Activated CD8-positive, alpha-beta memory T cell treated with anti-CD3 and anti-CD28 coated beads, Interleukin-2, amount 50 U/mL, for 1 hour (primary cell): ENCODE measurements at regions not wholly inside any gene's neighbourhood (a gene's known extent, or its start where the extent isn't known, plus 50 kb on each side); places are given as distances from the start of the nearest gene placed in this dataset.

Source experiments
- DNase-seq: peaks from one replicate; pipeline ENCODE4 v3.0.0-alpha.2; 2020; ENCODE audit errors: extremely low read depth

DNA sequence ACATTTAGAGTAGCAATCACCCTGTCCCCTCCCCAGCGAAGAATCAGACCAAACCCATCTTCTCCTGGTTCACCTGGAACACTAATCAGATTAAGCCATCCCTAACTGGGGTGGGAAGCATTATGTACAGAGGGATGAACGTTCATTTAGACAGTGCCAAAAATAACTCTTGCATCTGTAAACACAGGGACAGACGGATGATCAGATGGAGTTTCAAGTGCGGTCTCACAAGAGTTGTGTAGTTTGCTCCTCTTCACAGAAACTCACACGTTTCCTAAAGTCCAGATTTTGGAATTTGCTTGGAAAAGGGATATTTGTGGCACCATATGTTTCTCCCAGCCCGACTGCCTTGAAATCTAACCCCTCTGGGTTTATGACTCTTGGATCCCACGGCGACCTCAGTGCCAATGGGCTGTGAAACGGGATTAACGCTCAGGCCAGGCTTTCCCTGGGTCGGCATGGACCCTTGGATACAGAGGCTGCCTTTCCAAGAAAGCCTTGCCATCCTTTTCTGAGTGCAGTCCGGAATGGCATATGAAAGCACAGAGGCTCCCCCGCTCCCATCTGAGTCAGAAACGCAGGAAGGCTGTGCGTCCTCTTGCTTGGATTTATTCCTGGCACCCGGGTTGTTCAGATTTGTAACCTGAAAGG, 293.2 kb upstream of the HABP2 start:
- DNase-seq, result no peak

DNA sequence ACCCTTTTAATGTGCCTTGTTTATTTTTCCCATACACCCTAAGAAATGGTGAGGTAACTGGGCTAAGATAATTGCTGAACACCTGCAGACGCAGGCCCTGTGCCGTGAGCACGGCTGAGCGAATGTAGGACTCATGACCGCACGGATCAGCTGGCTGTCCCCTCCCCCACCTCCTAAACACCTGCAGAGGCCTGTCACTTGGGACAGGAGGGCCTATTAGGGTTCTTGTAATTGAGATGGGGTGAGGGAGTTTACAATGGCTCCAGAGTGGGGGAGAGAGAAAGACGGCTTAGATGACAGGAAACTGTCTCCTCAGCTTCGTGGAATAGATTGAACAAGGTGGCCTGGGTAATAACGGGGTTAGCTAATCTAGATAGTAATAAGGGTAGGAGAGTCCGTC, 291.7 kb upstream of the HABP2 start:
- no peak for DNase-seq

- DNase-seq, result no peak
Measured at GRCh38 chr10:113261611-113262091, 291.2 kb upstream of the HABP2 start.

DNA sequence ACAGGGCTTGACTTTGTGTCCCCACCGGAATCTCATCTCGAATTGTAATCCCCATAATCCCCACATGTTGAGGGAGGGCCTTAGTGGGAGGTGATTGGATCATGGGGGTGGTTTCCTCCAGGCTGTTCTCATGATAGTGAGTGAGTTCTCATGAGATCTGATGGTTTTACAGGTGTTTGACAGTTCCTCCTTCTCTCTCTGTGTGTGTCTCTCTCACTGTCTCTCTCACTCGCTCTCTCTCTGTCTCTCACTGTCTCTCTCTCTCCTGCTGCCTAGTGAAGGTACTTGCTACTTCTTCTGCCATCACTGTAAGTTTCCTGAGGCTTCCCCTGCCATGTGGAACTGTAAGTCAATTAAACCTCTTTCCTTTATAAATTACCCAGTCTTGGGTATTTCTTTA, 289.8 kb upstream of the HABP2 start:
- no peak for DNase-seq

- no peak for DNase-seq
Measured at GRCh38 chr10:113264333-113265131, 288.3 kb upstream of the HABP2 start.

GRCh38 chr10:113266147-113266546, 286.7 kb upstream of the HABP2 start:
- DNase-seq, result no peak

GRCh38 chr10:113267619-113268562, 285.0 kb upstream of the HABP2 start:
- no peak for DNase-seq

DNA sequence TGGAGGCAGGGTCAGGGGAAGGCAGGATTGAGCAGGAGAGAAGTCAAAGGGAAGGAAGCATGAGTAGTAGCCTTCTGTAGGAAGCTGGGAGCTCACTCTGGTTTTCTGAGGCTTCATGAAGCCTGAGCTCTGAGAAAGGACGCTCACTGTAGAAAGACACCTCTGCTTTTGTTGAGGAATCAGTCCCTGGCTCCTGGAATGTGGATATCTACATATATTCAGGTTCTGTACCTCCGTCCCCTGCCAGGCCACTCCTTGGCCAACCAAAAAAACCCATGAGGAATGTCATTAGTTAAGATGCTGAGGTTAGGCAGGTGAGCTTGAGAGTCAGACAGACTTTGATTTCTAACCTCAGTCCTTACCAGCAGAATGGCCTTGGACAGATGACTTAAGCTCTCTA, 283.5 kb upstream of the HABP2 start:
- DNase-seq, result no peak

- no peak for DNase-seq
Measured at GRCh38 chr10:113272511-113272910, 280.3 kb upstream of the HABP2 start.

GRCh38 chr10:113273181-113274163, 279.4 kb upstream of the HABP2 start:
- no peak for DNase-seq

DNA sequence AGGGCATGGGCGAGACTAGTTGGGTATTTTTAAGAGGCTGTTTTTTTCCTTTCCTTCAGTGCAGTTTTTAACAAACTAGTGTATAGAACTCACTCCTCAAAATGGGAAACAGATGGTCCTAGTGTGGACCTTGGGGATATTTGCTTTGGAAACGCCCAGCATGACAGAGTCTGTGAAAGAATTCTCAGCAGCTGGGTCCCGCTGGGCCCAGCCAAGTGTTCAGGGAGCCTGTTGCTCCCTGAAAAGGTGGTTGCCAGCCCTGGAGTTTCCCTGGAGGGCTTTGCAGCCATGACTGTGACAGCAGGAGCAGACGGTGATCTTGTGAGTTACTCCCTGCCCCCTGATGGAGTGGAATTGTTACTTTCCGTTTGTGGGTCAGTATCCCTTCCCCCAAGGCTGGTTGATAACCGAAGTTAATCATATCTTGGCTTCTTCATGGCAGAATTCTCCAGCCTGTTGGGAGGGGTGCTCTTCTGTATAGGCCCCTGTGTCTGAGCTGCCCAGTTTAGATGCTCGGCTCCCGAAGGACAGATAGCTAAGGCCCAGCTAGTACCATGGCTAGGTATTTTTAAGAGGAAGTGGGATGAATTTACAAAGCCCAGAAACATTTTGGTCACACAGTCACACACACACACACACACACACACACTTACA, 278.6 kb upstream of the HABP2 start:
- DNase-seq, result no peak

- DNase-seq, result no peak
Measured at GRCh38 chr10:113278221-113278620, 274.6 kb upstream of the HABP2 start.

- no peak for DNase-seq
Measured at GRCh38 chr10:113278664-113279063, 274.2 kb upstream of the HABP2 start.

DNA sequence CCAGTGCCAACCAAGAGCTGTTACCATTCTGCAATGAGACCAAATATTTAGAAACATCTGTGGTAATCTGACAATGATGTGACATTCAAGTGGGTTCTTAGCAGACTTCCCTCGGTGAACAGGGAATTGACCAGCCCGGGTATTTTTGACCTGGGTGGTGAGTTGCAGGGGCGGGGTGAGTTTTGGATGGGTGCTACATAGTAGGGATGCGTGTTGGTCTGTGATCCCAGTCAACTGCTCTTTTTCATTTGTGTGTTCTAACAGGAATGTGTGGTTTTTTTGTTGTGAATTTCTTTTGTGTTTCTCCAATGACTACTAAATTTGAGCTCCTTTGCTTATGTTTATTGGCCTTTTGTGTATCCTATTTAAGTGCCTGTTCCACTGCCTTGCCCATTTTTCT, 273.6 kb upstream of the HABP2 start:
- no peak for DNase-seq

GRCh38 chr10:113282564-113282963, 270.3 kb upstream of the HABP2 start:
- no peak for DNase-seq

DNA sequence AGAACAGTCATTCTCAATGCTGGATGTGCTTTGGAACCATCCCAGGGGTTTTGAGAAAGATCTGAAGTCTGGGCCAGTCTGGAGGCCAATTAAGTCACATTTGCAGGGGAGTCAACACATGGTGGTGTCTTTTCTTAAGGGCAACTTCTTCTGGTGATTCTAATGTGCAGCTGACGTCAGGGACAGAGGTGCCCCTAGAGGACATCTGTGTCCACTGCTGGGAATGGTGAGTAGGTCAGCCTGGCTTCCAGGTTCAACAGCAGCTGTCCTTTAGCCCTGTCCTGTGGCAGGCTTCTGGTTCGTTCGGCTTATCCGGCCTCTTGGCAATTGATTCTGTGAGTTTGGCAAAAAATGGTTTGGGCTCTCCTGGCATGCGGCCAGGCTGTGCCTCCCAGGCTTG, 269.7 kb upstream of the HABP2 start:
- DNase-seq, result no peak

- no peak for DNase-seq
Measured at GRCh38 chr10:113284635-113285034, 268.2 kb upstream of the HABP2 start.

- no peak for DNase-seq
Measured at GRCh38 chr10:113285305-113285704, 267.5 kb upstream of the HABP2 start.

DNA sequence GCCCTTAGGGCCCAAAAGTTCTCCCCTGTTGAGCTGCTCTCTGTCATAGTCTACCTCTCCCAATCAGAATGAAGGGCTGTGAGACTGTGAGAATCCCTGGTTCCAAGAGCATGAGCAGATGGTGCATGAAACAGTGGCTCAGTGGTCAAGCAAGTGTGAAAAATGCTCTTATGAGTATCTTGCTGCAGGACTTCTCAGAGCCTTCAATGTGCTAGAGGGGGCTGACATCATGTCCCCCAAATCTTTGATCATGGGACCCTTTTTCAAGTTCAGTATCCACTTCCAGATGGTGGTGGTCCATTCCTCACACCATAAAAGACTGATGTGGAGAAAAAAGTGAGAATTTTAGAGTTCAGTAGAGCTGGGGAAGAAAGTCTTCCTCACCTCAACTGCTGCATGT, 265.3 kb upstream of the HABP2 start:
- no peak for DNase-seq

DNA sequence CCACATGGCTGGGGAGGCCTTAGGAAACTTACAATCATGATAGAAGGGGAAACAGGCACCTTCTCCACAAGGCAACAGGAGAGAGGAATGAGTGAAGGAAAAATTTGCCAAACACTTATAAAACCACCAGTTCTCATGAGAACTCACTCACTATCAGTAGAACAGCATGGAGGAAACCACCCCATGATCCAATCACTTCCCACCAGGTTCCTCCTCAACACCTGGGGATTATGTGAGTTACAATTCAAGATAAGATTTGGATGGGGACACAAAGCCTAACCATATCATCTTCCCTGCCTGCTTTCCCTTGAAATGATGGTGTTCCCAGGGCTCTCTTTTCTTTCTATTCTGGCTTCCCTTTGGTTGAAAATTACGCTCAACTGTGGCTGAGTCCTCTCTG, 262.7 kb upstream of the HABP2 start:
- no peak for DNase-seq

DNA sequence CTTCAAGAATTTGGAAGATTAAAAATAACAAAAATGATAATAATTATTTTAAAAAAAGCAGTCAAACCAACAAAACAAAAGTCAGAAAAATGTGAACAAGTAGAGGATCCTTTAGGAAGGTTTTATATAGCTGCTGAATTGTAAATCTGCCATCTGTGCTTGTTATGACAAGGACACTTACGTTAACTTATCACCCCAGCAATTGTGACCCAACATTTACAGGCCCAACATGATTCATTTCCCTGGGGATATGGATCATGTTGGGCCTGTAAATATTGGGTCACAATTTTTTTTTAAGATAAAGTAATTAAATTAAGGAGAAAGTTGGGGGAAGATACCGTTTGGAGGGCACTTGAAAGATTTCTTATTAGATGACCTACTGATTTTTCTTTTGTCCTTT, 261.4 kb upstream of the HABP2 start:
- no peak for DNase-seq
